ENCODE measurements at regions not wholly inside any gene's neighbourhood (a gene's known extent, or its start where the extent isn't known, plus 50 kb on each side); places are given as distances from the start of the nearest gene placed in this dataset.

GRCh38 chr4:27276307-27277073 lies 415.8 kb downstream of the STIM2 start:
- peak; percentile 67 for DNase-seq

DNA sequence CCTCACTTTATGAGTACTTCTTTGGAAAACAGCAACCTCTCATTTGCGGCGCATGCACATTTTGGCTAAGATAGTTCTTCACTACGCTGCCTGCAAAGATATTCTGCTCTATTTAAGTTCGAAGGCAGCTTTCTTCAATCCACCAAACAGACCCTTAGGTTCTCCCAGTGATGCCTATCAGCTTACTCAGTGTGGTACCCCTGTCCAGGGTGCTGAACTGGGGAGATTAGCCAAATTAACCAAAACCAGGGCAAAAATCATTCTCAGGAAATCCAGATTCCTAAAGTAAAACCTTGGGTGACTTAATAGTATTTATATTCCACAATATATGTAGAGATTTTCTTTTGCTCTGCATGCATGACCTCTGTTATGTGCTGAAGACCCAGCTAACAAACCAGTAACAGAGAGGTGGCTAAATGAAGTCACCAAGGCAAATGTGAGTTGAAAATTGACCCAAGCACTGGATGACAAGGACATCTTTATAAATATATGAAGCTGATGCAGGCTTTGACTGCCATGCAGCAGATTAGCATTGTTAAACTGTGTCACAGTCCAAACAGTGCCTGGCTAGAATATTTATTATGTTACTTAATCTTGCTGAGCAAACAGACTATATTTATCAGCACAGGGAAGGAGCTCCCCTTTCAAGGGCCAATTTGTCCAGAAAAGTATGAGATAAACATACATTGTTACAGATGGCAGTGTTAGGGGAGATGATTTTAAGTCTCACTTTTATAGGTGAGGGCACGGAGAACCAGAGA lies 418.2 kb downstream of the STIM2 start:
- no peak for DNase-seq

DNA sequence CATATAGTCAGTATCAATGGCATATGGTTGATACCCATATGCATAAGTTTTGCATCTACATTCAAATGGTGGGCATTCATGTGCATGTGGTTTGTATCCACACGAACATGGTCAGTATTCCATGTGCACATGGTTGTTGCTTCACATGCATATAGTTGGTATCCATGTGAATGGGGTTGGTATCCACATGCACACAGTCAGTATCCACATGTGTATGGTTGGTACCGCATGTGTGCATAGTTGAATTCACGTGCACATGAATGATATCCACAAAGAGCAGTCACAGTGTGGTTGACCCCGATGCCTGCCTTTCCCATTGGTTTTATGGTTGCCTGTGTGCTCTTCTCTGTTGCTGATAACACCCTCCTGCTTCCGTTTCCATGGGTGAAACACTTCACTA lies 427.9 kb downstream of the STIM2 start:
- no peak for DNase-seq

- no peak for DNase-seq
Measured at GRCh38 chr4:27289704-27290103, 429.1 kb downstream of the STIM2 start.

GRCh38 chr4:27293831-27294230 lies 433.2 kb downstream of the STIM2 start:
- DNase-seq: no peak

DNA sequence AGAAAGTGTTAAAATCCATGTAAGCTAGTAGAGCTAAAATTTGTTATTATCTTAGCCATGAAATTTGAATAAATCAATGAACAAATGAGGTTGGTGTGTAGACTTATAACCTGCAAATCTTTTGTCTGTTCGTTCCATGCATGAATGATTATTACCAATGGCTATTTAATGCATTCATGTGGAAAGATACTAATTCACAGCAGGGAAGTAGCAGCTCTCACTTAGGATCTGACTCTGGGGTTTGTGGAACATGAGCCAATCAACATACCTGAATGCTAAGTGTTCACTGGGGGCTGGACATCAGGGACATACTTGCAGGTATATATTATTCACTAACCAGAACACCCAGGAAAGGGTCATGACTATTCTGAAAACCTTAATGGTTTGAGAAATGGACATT lies 444.1 kb downstream of the STIM2 start:
- no peak for DNase-seq

- no peak for DNase-seq
Measured at GRCh38 chr4:27305246-27305645, 444.6 kb downstream of the STIM2 start.

- no peak for DNase-seq
Measured at GRCh38 chr4:27308379-27308778, 447.7 kb downstream of the STIM2 start.

DNA sequence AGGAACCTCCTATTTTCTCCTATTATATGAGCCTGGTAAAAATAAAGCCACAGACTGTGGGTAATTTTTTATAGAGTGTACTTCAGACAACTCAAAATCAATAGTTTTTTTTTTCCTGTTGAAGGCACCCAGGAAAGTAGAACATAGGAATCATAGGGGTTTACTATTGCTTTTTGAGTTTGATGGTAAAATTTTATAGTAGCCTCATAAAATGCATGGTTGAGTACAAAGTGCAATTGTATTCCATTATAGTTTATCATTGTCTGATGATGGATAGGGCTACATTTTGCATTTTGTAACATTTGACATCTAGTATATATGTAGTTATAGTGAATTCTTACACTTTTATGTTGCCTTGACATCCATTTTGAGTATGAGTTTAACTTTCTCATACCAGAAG lies 455.0 kb downstream of the STIM2 start:
- DNase-seq: no peak

GRCh38 chr4:27316176-27316575 lies 455.5 kb downstream of the STIM2 start:
- DNase-seq: no peak

- DNase-seq: peak; percentile 1
Measured at GRCh38 chr4:27318740-27319139, 458.1 kb downstream of the STIM2 start.

- no peak for DNase-seq
Measured at GRCh38 chr4:27326991-27327390, 466.4 kb downstream of the STIM2 start.

GRCh38 chr4:27327421-27328181 lies 467.0 kb downstream of the STIM2 start:
- no peak for DNase-seq

- DNase-seq: no peak
Measured at GRCh38 chr4:27338530-27338929, 477.9 kb downstream of the STIM2 start.

DNA sequence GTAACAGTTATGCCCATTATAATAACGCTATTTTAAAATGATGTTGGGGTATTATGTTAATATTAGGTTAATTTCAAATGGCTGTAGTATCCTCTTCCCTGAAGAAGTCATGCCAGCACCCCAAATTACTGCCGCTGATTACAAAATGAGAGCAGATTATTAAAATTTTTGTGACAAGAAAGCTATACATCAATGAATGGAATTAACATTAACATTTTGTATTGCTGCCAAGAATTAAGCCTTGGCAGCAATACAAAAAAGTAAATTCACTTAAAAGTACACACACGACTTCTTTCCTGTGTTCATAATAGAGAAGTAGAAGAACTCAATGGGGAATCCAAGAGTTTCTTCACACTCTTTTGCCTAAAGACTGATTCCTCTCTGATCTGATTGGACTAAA lies 482.8 kb downstream of the STIM2 start:
- DNase-seq: no peak

DNA sequence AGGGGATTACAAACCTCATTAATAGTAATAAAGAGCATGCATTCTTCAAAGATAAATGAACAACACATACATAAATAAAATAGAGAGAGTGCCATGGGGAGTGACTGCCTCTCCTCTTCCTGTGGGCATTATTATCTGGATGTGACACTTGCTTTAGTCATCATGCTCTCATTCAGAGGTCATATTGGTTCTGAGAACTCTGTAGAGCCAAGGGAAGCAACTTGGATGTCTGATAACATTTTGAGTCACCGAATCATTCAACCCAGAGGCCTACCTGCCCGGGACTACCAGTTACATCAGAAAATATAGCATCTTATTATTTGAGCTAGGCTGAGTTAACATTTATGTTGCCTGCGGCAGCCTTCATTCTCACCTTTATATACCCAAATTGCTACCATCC lies 489.5 kb downstream of the STIM2 start:
- no peak for DNase-seq

- DNase-seq: peak; percentile 11
Measured at GRCh38 chr4:27357283-27357682, 496.6 kb downstream of the STIM2 start.

DNA sequence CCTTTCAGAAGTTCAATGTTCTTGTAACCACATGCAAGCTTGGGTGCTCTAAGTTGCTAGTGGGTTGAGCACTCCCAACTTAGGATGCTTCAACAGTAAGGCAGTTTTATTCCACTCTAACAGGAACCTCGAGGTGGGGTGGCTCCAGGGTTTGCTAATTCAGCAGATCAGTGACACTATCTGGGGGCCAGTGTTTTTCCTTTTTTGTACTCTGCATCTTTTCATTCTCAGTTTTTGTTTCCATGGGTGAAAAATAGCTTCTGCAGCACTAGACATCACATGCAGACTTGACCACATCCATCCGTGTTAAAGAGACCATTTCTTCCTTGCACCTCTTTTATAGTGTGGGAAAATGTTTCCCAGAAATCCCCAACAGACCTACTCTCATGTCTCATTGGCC lies 497.6 kb downstream of the STIM2 start:
- no peak for DNase-seq

GRCh38 chr4:27360131-27360530 lies 499.5 kb downstream of the STIM2 start:
- no peak for DNase-seq

DNA sequence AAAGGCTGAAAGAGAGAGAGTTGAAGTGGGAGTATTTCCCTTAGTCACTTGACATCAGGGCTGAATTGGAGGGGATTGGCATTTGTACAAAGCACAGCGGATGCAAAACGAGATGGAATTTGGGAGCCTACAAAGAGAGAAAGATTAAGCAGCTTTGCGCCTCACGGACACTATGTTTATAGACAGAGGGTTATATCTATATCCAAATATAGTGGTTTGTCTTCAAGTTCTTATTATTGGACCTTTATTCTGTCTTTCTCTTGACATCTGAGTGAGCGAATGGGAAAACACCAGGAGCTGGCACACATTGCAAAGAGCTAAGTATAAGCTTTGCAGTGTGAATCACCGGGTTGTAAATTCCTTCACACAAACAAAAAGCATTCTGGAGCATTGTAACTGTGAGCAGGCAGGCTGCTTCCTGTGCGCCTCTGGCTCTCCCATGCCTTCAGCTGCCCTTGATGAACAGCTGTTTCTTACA lies 500.2 kb downstream of the STIM2 start:
- DNase-seq: no peak

DNA sequence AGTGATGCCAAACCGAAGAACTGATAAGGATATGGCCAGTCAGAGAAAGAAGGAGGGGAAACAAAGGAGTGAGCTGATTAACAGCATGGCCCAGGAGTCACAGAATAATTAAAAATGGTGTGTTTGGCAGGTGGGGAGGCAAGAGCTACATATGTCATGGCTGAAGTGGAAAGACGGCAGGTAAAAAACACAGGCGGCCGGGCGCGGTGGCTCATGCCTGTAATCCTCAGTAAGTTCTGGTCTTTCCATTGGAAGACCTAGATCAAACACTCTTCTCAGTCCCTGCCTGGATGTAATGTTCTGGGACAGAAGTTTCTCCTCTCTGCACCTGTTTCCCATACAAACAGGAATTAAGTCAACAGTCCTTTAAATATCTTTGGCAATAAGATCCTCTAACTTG lies 503.9 kb downstream of the STIM2 start:
- DNase-seq: no peak

GRCh38 chr4:27366104-27366823 lies 505.6 kb downstream of the STIM2 start:
- DNase-seq: no peak

DNA sequence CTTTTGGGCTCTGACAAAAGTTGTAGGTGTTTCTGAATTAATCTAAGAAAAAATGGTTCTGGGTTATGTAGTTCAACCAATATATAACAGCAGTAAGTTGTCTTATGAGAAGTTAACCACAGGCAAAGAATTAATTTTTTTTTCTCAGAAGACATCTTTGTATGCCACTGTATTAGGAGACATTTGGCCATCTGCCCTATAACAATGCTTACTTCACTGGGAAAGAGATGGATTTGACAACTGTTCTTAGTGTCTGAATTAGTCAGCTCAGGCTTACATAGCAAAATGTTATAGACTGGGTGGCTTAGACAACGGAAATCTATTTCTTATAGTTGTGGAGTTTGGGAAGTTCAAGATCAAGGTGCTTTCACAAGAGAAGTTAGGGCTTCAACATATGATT lies 508.1 kb downstream of the STIM2 start:
- DNase-seq: no peak

Data from SHP77 treated with DMSO at 0.1 percent for 48 hours (cell line).